Naive B cell (primary cell): ENCODE measurements at regions not wholly inside any gene's neighbourhood (a gene's known extent, or its start where the extent isn't known, plus 50 kb on each side); places are given as distances from the start of the nearest gene placed in this dataset.

Experiments
- ATAC-seq, 2 donors: fragments of 150-1000 bp; cut with Tn5 transposase; 2 replicates each; pipeline ENCODE4 v1.10.0; 2021; ENCODE audit warnings: low read depth in 2 of 2, mild to moderate bottlenecking in 2 of 2, moderate library complexity in 2 of 2
- DNase-seq: peaks from one replicate; pipeline ENCODE4 v3.0.0; 2022
- H3K27ac Mint-ChIP-seq, 6 donors: one replicate each; pipeline ENCODE4 v1.8.0; 2020 to 2022; ENCODE audit warnings: mild to moderate bottlenecking in 6 of 6, mixed read lengths in 6 of 6, moderate library complexity in 5 of 6, inconsistent platforms in 2 of 6
- H3K27me3 Mint-ChIP-seq, 3 donors: one replicate each; pipeline ENCODE4 v1.8.0; 2021 to 2022; ENCODE audit warnings: mixed read lengths in 3 of 3, mild to moderate bottlenecking in 1 of 3
- H3K36me3 Mint-ChIP-seq, 2 donors: one replicate each; pipeline ENCODE4 v1.8.0; 2020 to 2022; ENCODE audit warnings: mixed read lengths in 2 of 2, inconsistent platforms in 1 of 2, mild to moderate bottlenecking in 1 of 2
- H3K4me1 Mint-ChIP-seq, 3 donors: one replicate each; pipeline ENCODE4 v1.8.0; 2020 to 2022; ENCODE audit warnings: mixed read lengths in 3 of 3, inconsistent platforms in 1 of 3, mild to moderate bottlenecking in 1 of 3, moderate library complexity in 1 of 3
- H3K4me3 Mint-ChIP-seq, 8 donors: one replicate each; pipeline ENCODE4 v1.8.0; 2020 to 2022; ENCODE audit warnings: mild to moderate bottlenecking in 8 of 8, mixed read lengths in 8 of 8, moderate library complexity in 8 of 8, inconsistent platforms in 2 of 8
- H3K9me3 Mint-ChIP-seq, 7 donors: one replicate each; pipeline ENCODE4 v1.8.0; 2020 to 2022; ENCODE audit warnings: mixed read lengths in 7 of 7, mild to moderate bottlenecking in 5 of 7, inconsistent platforms in 2 of 7, moderate library complexity in 1 of 7

- DNase-seq (no peak), ATAC-seq (no peak)
- Mint-ChIP-seq H3K4me1 (no peaks in the 10 kb centered on the region), H3K27me3 (no peaks in the 10 kb centered on the region), H3K27ac (no peak overlapping the region), H3K4me3 (no peak overlapping the region), H3K9me3 (peaks cover 0 to 4% (median 0%) of the 10 kb centered on the region in 7 donors), H3K36me3 (no peaks in the 10 kb centered on the region)
These were observed 355.1 kb upstream of the MBL2 start for GRCh38 chr10:53127686-53128085.

- ATAC-seq (no peak), DNase-seq (no peak)
- no peak overlapping the region for H3K4me3 Mint-ChIP-seq
- H3K27ac Mint-ChIP-seq = no peak overlapping the region
- no peaks in the 10 kb centered on the region for H3K4me1 Mint-ChIP-seq
- no peaks in the 10 kb centered on the region for H3K27me3 Mint-ChIP-seq
- H3K36me3 Mint-ChIP-seq = no peaks in the 10 kb centered on the region
- peaks cover 0 to 4% (median 0%) of the 10 kb centered on the region in 7 donors for H3K9me3 Mint-ChIP-seq
These were observed 350.7 kb upstream of the MBL2 start for GRCh38 chr10:53123311-53123710.

- ATAC-seq (no peak), DNase-seq (no peak)
- H3K9me3 Mint-ChIP-seq = peaks cover 0 to 4% (median under 1%) of the 10 kb centered on the region in 7 donors
- H3K27me3 Mint-ChIP-seq = no peaks in the 10 kb centered on the region
- no peak overlapping the region for H3K4me3 Mint-ChIP-seq
- no peak overlapping the region for H3K27ac Mint-ChIP-seq
- no peaks in the 10 kb centered on the region for H3K36me3 Mint-ChIP-seq
- H3K4me1 Mint-ChIP-seq = no peaks in the 10 kb centered on the region
These were observed 349.7 kb upstream of the MBL2 start for GRCh38 chr10:53122281-53122680.

GRCh38 chr10:53115660-53116059 lies 343.1 kb upstream of the MBL2 start:
- H3K4me3 Mint-ChIP-seq = no peak overlapping the region
- peaks cover 0 to 15% (median 9%) of the 10 kb centered on the region in 7 donors for H3K9me3 Mint-ChIP-seq
- peak overlapping the region in 1 of 6 donors; percentile 19 for H3K27ac Mint-ChIP-seq

GRCh38 chr10:53111529-53111928 lies 338.9 kb upstream of the MBL2 start:
- no peaks in the 10 kb centered on the region for H3K36me3 Mint-ChIP-seq
- DNase-seq (no peak), ATAC-seq (no peak)
- H3K9me3 Mint-ChIP-seq = peaks cover 0 to 10% (median 9%) of the 10 kb centered on the region in 7 donors
- peaks cover 0 to 4% (median 0%) of the 10 kb centered on the region in 3 donors for H3K4me1 Mint-ChIP-seq
- no peak overlapping the region for H3K27ac Mint-ChIP-seq
- H3K4me3 Mint-ChIP-seq = no peak overlapping the region
- H3K27me3 Mint-ChIP-seq = no peaks in the 10 kb centered on the region

More at GRCh38 chr10:53115660-53116059, 343.1 kb upstream of the MBL2 start:
- DNase-seq = no peak
- Mint-ChIP-seq H3K27me3 (no peaks in the 10 kb centered on the region), H3K36me3 (no peaks in the 10 kb centered on the region), H3K4me1 (peaks cover 0 to 2% (median 0%) of the 10 kb centered on the region in 3 donors)
- no peak for ATAC-seq

- no peak for ATAC-seq
- H3K27ac Mint-ChIP-seq = no peak overlapping the region
- no peaks in the 10 kb centered on the region for H3K36me3 Mint-ChIP-seq
- no peak for DNase-seq
- H3K27me3 Mint-ChIP-seq = no peaks in the 10 kb centered on the region
- H3K4me3 Mint-ChIP-seq = no peak overlapping the region
- H3K9me3 Mint-ChIP-seq = peaks cover 0 to 8% (median 4%) of the 10 kb centered on the region in 7 donors
- H3K4me1 Mint-ChIP-seq = peaks cover 0 to 4% (median 0%) of the 10 kb centered on the region in 3 donors
These were observed 336.7 kb upstream of the MBL2 start for GRCh38 chr10:53109320-53109719.

GRCh38 chr10:53108317-53108934 lies 335.8 kb upstream of the MBL2 start:
- no peak overlapping the region for H3K27ac Mint-ChIP-seq
- DNase-seq (no peak), ATAC-seq (no peak)
- no peak overlapping the region for H3K4me3 Mint-ChIP-seq
- no peaks in the 10 kb centered on the region for H3K36me3 Mint-ChIP-seq
- H3K27me3 Mint-ChIP-seq = no peaks in the 10 kb centered on the region
- peaks cover 0 to 4% (median 0%) of the 10 kb centered on the region in 3 donors for H3K4me1 Mint-ChIP-seq
- peaks cover 0 to 11% (median 4%) of the 10 kb centered on the region in 7 donors for H3K9me3 Mint-ChIP-seq

GRCh38 chr10:53107711-53108110 lies 335.1 kb upstream of the MBL2 start:
- Mint-ChIP-seq H3K27ac (no peak overlapping the region), H3K36me3 (no peaks in the 10 kb centered on the region), H3K27me3 (no peaks in the 10 kb centered on the region), H3K4me3 (no peak overlapping the region), H3K4me1 (peaks cover 0 to 4% (median 0%) of the 10 kb centered on the region in 3 donors), H3K9me3 (peaks cover 0 to 11% (median 4%) of the 10 kb centered on the region in 7 donors)
- DNase-seq (no peak), ATAC-seq (no peak)

- Mint-ChIP-seq H3K4me1 (no peaks in the 10 kb centered on the region), H3K27ac (no peak overlapping the region), H3K9me3 (peaks cover 0 to 12% (median 2%) of the 10 kb centered on the region in 7 donors), H3K4me3 (no peak overlapping the region), H3K27me3 (peaks cover 0 to 3% (median 0%) of the 10 kb centered on the region in 3 donors), H3K36me3 (no peaks in the 10 kb centered on the region)
- DNase-seq (no peak), ATAC-seq (no peak)
These were observed 329.8 kb upstream of the MBL2 start for GRCh38 chr10:53102424-53102823.

GRCh38 chr10:53093878-53094277 lies 321.3 kb upstream of the MBL2 start:
- no peak for ATAC-seq
- Mint-ChIP-seq H3K4me1 (no peaks in the 10 kb centered on the region), H3K9me3 (peaks cover 0 to 11% (median 6%) of the 10 kb centered on the region in 7 donors), H3K27ac (no peak overlapping the region), H3K4me3 (no peak overlapping the region), H3K27me3 (no peaks in the 10 kb centered on the region), H3K36me3 (peaks cover 0 to 6% of the 10 kb centered on the region in 2 donors)
- DNase-seq = no peak

GRCh38 chr10:53091574-53091973 lies 319.0 kb upstream of the MBL2 start:
- peaks cover 0 to 3% of the 10 kb centered on the region in 2 donors for H3K36me3 Mint-ChIP-seq
- H3K27ac Mint-ChIP-seq = no peak overlapping the region
- H3K27me3 Mint-ChIP-seq = no peaks in the 10 kb centered on the region
- no peak for DNase-seq
- no peak for ATAC-seq
- peaks cover under 1 to 12% (median 3%) of the 10 kb centered on the region in 7 donors for H3K9me3 Mint-ChIP-seq
- no peak overlapping the region for H3K4me3 Mint-ChIP-seq
- no peaks in the 10 kb centered on the region for H3K4me1 Mint-ChIP-seq

GRCh38 chr10:53088961-53089360 lies 316.4 kb upstream of the MBL2 start:
- Mint-ChIP-seq H3K9me3 (peaks cover 3 to 27% (median 13%) of the 10 kb centered on the region in 7 donors), H3K27me3 (no peaks in the 10 kb centered on the region), H3K4me3 (no peak overlapping the region), H3K36me3 (no peaks in the 10 kb centered on the region), H3K4me1 (no peaks in the 10 kb centered on the region), H3K27ac (no peak overlapping the region)
- ATAC-seq = no peak
- DNase-seq = no peak

GRCh38 chr10:53079283-53079682 lies 306.7 kb upstream of the MBL2 start:
- H3K9me3 Mint-ChIP-seq = peaks cover 0 to 4% (median 2%) of the 10 kb centered on the region in 7 donors
- no peak overlapping the region for H3K4me3 Mint-ChIP-seq
- ATAC-seq (no peak), DNase-seq (no peak)
- no peak overlapping the region for H3K27ac Mint-ChIP-seq
- no peaks in the 10 kb centered on the region for H3K4me1 Mint-ChIP-seq
- H3K36me3 Mint-ChIP-seq = no peaks in the 10 kb centered on the region
- H3K27me3 Mint-ChIP-seq = no peaks in the 10 kb centered on the region

GRCh38 chr10:53076948-53077347 lies 304.4 kb upstream of the MBL2 start:
- no peaks in the 10 kb centered on the region for H3K4me1 Mint-ChIP-seq
- no peaks in the 10 kb centered on the region for H3K36me3 Mint-ChIP-seq
- DNase-seq (no peak), ATAC-seq (no peak)
- H3K9me3 Mint-ChIP-seq = peaks cover 0 to 2% (median 0%) of the 10 kb centered on the region in 7 donors
- H3K27ac Mint-ChIP-seq = peak overlapping the region in 1 of 6 donors; percentile 5
- H3K4me3 Mint-ChIP-seq = no peak overlapping the region
- H3K27me3 Mint-ChIP-seq = no peaks in the 10 kb centered on the region
